C4-2B (cell line): ENCODE measurements at regions not wholly inside any gene's neighbourhood (a gene's known extent, or its start where the extent isn't known, plus 50 kb on each side); places are given as distances from the start of the nearest gene placed in this dataset.
"Not testable (repeated sequence)": the region's sequence is repeated elsewhere in the genome, so short reads cannot be mapped to it uniquely, and the experiment has no call there.

Experiments
- CTCF ChIP-seq: fragments of 450-650 bp; conservative IDR thresholded peaks from 2 replicates; pipeline ENCODE4 v1.5.1; 2017; ENCODE audit warnings: mild to moderate bottlenecking
- ZFX ChIP-seq: fragments of 450-650 bp; IDR thresholded peaks from 2 replicates; pipeline ENCODE4 v1.6.1; 2017

- TF ChIP-seq CTCF, ZFX: not testable (repeated sequence)
These were observed 1447.2 kb downstream of the RAPGEF2 start for GRCh38 chr4:160549951-160550519.
